Kidney (tissue), 13 donors: ENCODE measurements at regions not wholly inside any gene's neighbourhood (a gene's known extent, or its start where the extent isn't known, plus 50 kb on each side); places are given as distances from the start of the nearest gene placed in this dataset.

Source experiments
- DNase-seq, 5 donors: peaks; one replicate each; pipeline ENCODE4 v3.0.0-alpha.2; 2013 to 2020
- FAIRE-seq: peaks from 2 replicates; lab custom pipeline; 2012; peaks lifted over from hg19 to GRCh38; lab: Jason Lieb, UNC
- H3K27ac ChIP-seq, 2 donors: one replicate each; pipeline ENCODE4 v1.7.0; 2013; ENCODE audit warnings: low read depth in 2 of 2, low read length in 2 of 2, inconsistent platforms in 1 of 2
- H3K27me3 ChIP-seq: one replicate; pipeline ENCODE4 v1.7.1; 2013; ENCODE audit warnings: low read length, inconsistent platforms; ENCODE audit not compliant: control insufficient read depth, insufficient read depth
- H3K36me3 ChIP-seq, 3 donors: one replicate each; pipeline versions ENCODE4 v1.7.0 to v1.7.1; 2013; ENCODE audit warnings: low read length in 3 of 3, control low read depth in 1 of 3, inconsistent platforms in 1 of 3; ENCODE audit not compliant: insufficient read depth in 3 of 3, control insufficient read depth in 2 of 3
- H3K4me1 ChIP-seq, 3 donors: one replicate each; pipeline versions ENCODE4 v1.7.0 to v1.7.1; 2013; ENCODE audit warnings: low read length in 3 of 3, inconsistent platforms in 1 of 3, low read depth in 1 of 3; ENCODE audit not compliant: control insufficient read depth in 2 of 3, insufficient read depth in 2 of 3
- H3K4me3 ChIP-seq, 3 donors: one replicate each; pipeline versions ENCODE4 v1.7.0 to v1.8.1; 2013; ENCODE audit warnings: low read length in 3 of 3, control low read depth in 1 of 3, inconsistent platforms in 1 of 3
- H3K9ac ChIP-seq, 3 donors: one replicate each; pipeline versions ENCODE4 v1.7.0 to v1.7.1; 2013; ENCODE audit warnings: low read length in 3 of 3, control low read depth in 1 of 3, inconsistent platforms in 1 of 3
- H3K9me3 ChIP-seq, 3 donors: one replicate each; pipeline versions ENCODE4 v1.7.0 to v1.7.1; 2013; ENCODE audit warnings: low read length in 3 of 3, control low read depth in 1 of 3, inconsistent platforms in 1 of 3; ENCODE audit not compliant: control insufficient read depth in 2 of 3, insufficient read depth in 1 of 3
- CTCF ChIP-seq: IDR thresholded peaks from 3 replicates; pipeline ENCODE4 v1.5.1; 2012; ENCODE audit warnings: mild to moderate bottlenecking, moderate library complexity, borderline replicate concordance; ENCODE audit not compliant: insufficient read depth; ENCODE audit errors: extremely low read depth
- intact Hi-C: fragments of 100-400 bp; cut with DNase I; formaldehyde crosslinking; loops from one replicate; pipeline ENCODE4 v1.11.1; 2022
- donor health status: control.
- donor health status: control.
- donor health status: control.
- donor health status: control.
- donor health status: control.
- donor health status: DM: yes; HTN: yes; CAD: no.
- donor health status: Normal renal cell carcinoma (clear cell type).

GRCh38 chr1:239874831-239875230, 216.9 kb upstream of the FMN2 start:
- no peak for TF ChIP-seq CTCF
- no peak overlapping the region for H3K4me3 ChIP-seq
- H3K4me1 ChIP-seq = no peaks in the 10 kb centered on the region
- no peaks in the 10 kb centered on the region for H3K9me3 ChIP-seq
- no peak for DNase-seq
- FAIRE-seq = no peak
- intact Hi-C loops = no loop called here
- H3K9ac ChIP-seq = no peak overlapping the region
- no peak overlapping the region for H3K27ac ChIP-seq
- no peaks in the 10 kb centered on the region for H3K36me3 ChIP-seq
- no peaks in the 10 kb centered on the region for H3K27me3 ChIP-seq

GRCh38 chr1:239879321-239880170, 212.1 kb upstream of the FMN2 start:
- no peak for FAIRE-seq
- intact Hi-C loops = no loop called here

GRCh38 chr1:239882967-239883366, 208.7 kb upstream of the FMN2 start:
- H3K27ac ChIP-seq = no peak overlapping the region
- H3K4me3 ChIP-seq = no peak overlapping the region
- FAIRE-seq (no peak), DNase-seq (no peak)
- no peaks in the 10 kb centered on the region for H3K4me1 ChIP-seq
- no peak for TF ChIP-seq CTCF
- no peaks in the 10 kb centered on the region for H3K9me3 ChIP-seq
- intact Hi-C loops = no loop called here
- no peak overlapping the region for H3K9ac ChIP-seq
- H3K36me3 ChIP-seq = no peaks in the 10 kb centered on the region
- H3K27me3 ChIP-seq = no peaks in the 10 kb centered on the region

More at GRCh38 chr1:239879321-239880170, 212.1 kb upstream of the FMN2 start:
- Histone ChIP-seq H3K4me3 (no peak overlapping the region), H3K27me3 (no peaks in the 10 kb centered on the region), H3K9me3 (no peaks in the 10 kb centered on the region), H3K27ac (no peak overlapping the region), H3K36me3 (no peaks in the 10 kb centered on the region), H3K9ac (no peak overlapping the region), H3K4me1 (no peaks in the 10 kb centered on the region)
- no peak for TF ChIP-seq CTCF
- DNase-seq = peak in 2 of 5 donors; percentile 14 to 25
